Left ventricle myocardium superior (tissue), 1 donor: ENCODE measurements at regions not wholly inside any gene's neighbourhood (a gene's known extent, or its start where the extent isn't known, plus 50 kb on each side); places are given as distances from the start of the nearest gene placed in this dataset.
"Not testable (repeated sequence)": the region's sequence is repeated elsewhere in the genome, so short reads cannot be mapped to it uniquely, and the experiment has no call there.

ENCODE experiments used
- ATAC-seq: fragments of 200-7000 bp; cut with Tn5 transposase; one replicate; pipeline ENCODE4 v1.9.1; 2020; ENCODE audit warnings: mild to moderate bottlenecking, moderate library complexity
- DNase-seq: peaks from one replicate; pipeline ENCODE4 v3.0.0-alpha.2; 2020
- intact Hi-C: fragments of 100-400 bp; cut with micrococcal nuclease; formaldehyde crosslinking; loops from one replicate; pipeline ENCODE4 v1.11.0; 2022
- donor health status: DM: no; HTN: yes; CAD: no; lungs with severe emphysema.

DNA sequence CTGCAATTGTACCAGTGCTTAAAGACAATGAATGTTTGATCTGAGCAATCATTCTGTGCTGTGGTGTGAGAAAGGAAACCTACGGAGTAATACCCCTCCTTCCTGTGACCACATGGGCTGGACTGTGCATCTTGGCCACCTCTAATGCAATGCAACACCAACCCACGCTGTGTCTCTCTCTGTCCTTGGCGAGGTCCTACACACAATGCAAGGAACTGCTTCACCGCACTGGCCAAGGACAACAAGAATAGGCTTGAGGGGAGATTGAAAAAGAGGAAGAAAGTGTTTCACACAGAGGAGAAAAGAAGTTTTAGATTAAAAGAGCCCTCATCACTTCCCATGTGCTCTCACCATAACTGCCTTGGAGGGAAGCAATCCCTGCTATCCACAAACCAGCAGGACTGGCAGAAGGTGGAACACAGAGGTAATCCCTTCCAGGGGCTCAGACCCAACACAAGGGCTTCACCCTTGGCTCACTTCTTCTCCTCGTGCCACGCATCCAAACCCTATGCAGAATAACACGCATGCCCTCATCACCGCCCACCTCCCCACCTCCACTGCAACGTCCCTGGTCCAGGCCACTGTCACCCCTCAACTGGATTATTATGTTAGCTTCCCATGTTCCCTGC lies 112.5 kb upstream of the ERG start:
- ATAC-seq: no peak
- intact Hi-C loops: no loop called here

DNA sequence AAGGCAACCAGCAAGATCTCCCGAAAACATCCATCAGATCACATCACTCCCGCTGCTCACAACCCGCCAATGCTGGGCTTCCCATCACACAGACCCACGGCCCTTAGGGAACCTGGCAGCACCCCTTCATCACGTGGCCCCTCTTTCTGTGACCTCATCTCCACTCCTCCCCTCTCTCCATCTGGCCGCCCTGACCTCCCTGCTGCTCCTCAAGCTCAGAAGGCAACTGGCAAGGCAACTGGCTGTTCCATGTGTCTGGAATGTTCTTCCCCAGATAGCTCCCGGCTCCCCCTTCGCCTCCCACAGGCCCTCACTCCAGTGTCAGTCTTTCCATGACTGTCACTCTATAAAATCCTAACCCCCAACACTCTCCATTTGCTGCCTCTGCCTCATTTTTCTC lies 113.0 kb upstream of the ERG start:
- DNase-seq: no peak
- ATAC-seq: no peak
- intact Hi-C loops: no loop called here

More for the DNA sequence above, 112.5 kb upstream of the ERG start:
- DNase-seq: no peak

DNA sequence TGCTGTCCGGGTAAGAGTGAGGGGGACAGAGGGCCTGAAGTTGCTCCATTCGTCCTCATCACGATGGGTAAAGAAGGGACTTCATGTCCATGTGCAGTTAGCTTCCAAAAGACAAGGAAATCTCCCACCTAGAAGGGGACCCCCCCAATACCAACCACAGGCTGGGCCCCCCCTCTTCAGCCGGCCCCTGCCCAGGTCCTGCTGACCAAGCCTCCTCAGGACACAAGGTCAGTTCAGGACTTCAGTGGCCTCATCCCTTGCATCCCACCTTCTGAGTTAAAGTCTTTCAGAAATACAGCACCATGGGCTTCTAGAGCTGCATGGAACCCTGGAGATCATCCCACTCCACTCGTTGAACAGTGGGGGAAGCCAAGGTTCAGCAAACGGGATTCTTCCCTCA lies 115.4 kb upstream of the ERG start:
- ATAC-seq (no peak), DNase-seq (no peak)
- intact Hi-C loops: no loop called here

DNA sequence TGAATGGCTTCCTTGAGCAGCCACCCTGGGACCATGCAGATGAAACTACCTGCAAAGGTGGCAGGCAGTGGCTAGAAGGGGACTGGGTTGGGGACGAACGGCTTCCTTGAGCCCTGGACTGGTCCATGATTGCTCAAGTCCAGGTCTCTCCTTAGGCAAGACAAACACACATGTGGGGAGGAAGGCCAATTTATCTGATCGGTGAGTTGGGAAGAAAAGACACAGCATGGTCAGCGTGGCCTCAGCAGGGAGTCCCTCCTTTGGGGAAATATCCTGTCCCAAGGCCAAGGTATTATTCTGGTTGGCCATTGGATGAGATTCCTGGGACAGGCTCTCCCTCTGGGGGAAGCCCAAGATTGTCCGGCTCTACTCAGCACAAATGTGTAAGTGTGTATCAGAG lies 116.3 kb upstream of the ERG start:
- intact Hi-C loops: no loop called here
- DNase-seq (no peak), ATAC-seq (no peak)

DNA sequence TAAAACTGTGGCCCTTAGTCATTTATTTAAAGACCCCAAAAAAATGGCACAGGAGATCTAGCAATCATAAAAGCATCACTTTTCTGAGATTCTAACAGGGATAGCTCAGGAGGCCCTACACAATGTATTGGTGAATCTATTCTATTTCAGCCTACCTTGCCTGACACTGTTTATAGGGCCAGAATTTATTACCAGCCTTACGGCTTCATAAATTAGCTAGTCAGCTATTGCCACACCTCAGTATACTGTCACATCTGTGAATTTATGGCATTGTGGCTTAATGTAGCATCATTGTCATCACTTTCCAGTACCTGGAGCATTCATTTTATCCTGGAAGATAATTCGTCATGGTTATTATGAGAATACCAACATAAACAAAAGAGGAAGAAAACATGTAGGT lies 121.2 kb upstream of the ERG start:
- ATAC-seq (no peak), DNase-seq (no peak)
- intact Hi-C loops: no loop called here

DNA sequence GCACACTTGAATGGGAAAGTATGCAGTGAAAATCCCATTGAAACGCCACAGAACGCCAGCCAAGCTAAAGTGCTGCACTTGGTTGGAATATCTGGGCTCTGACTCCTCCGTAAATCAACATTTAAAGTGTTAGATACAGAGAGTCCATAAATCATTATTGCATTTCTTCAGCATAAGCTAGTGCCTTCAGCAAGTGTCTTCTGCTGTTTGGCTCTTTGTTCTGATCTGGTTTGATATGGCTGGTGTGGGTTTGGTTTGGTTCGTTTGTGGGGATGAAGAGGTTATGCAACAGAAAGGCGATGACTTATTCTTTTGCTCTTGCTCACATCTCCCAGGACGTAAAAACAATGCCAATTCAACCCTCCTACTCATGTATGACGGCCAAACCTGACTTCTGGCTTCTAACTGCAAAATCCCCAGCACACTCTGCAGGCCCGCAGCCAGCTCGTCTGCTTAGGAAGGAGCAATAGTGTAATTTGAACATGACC lies 121.8 kb upstream of the ERG start:
- DNase-seq (peak; percentile 80), ATAC-seq (peak; percentile 92)
- intact Hi-C loops: no loop called here

DNA sequence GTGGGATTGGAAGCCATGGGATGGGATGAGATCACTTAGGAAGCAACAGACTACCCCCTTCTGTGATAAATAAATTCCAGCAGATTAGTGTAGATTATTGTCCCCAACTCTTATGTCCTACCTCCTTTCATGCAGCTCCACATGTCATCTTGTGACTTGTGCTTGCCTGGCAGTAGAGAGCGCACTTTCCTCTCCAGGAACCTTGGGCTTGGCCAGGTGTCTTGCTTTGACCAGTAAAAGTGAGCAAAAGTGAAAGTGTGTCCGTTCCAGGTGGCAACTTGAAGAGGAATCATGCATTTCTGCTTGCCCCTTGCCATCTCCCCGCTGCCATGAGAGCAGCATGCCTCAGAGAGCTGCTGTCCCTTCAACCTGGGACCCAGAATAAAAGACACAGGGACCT lies 122.9 kb upstream of the ERG start:
- ATAC-seq (no peak), DNase-seq (no peak)
- intact Hi-C loops: no loop called here

DNA sequence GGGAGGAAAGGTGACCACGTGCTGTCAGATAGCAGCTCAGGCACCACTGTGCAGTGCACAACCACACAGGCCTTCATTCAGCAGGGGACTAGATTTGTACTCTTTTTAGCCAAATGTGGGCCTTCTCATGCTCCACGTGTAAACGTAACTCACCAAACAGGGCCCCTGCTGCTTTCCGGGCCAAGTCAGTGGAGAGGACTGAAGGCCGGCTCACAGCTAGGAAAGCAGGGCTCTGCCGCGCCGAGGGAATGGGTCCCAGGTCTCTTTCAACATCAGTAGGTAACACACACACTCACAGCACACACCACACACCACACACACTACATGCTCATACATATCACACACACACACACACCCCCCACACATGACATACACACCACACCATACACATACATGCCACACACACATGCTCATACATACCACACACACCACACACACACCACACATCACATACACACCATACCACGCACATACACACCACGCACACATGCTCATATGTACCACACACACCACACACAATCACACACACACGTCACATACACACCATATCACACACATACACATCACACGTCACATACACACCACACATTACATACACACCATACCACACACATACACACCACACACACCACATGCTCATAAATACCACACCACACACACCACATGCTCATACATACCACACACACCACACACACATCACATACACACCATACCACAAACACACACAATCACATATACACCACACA lies 124.0 kb upstream of the ERG start:
- ATAC-seq (no peak), DNase-seq (no peak)
- intact Hi-C loops: no loop called here

DNA sequence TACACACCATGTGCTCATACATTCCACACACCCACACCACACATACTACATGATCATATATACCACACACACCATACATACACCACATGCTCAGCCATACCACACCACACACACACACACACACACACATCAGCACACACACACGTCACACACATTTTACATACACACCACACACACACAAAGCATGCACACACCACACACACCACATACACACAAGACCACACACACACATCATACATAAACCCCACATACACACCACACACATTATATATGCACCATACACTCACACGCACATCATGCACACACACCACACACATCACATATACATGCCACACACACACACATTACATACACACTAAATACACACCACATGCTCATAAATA lies 124.5 kb upstream of the ERG start:
- intact Hi-C loops: no loop called here
- ATAC-seq: no peak
- no peak for DNase-seq

DNA sequence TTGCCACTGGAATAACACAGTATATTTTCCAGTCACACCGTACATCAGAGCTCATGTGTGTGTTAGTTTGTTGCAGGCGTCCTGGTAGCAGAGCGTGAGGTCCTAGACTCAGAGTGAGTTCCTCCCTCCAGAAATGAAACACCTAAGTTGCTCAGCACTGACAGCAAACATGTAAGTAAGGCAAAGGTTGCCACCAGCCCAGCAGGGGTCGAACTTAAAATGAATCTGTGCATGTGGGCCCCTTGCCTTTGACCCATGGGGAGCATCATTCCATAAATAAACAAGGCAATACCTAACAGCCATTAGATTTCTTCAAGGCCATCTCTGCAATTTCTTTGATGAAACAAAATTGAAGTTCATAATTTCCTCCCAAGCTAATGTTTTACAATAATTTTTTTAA lies 125.3 kb upstream of the ERG start:
- intact Hi-C loops: no loop called here
- no peak for DNase-seq
- ATAC-seq: no peak

DNA sequence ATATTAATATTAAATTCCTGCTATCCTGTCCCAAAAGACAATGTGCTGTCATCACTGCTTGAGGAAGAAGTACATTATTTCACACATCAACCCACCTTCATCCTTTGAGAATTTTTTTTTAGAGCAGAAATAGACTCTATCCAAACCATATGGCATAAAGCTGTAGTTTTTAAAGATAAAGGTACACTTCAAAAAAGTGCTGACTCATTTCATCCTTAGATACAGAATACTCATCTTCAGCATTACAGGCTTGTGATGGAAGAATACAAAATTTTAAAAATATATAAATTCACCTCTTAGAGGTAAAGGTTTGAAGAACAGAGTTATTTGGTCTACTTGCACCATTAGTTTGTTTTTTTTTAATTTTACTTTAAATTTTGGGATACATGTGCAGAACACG lies 126.7 kb upstream of the ERG start:
- ATAC-seq (no peak), DNase-seq (no peak)
- intact Hi-C loops: no loop called here

DNA sequence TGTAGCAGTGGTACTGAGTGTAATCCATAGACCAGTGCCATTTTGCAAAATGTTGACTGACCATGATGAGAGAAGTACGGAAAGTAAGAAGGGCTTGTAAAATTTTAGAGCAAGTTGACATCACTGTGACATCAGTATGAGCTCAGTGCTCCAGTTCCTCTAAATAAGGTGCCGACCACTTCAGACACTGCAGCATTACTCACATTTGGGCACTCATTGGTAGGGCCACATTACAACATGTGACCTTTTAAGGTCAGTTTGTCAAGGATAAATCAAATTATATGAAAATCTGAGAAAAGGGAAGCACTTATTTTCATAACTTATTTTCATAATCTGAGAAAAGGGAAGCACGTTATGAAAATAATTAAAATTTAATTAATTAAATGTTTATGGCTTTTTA lies 128.0 kb upstream of the ERG start:
- intact Hi-C loops: no loop called here
- ATAC-seq (no peak), DNase-seq (no peak)

DNA sequence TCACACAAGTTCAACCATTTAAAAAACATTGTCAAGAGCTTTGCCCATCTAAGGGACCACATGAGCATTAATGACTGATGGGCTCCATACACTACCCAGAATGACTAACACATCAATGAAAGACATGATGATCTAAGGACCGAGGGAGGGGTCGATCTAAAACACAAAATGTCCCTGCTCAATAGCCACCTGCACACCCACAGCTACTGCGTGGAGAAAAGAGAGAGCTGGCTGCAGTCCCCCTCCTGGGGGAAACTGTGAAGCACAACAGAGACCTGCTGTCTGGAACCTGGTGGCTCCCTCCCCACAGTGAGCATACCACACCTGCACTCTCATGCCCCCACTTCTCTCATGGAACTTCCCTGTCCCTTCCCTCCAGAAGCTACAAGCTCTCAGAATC lies 130.1 kb upstream of the ERG start:
- intact Hi-C loops: no loop called here

DNA sequence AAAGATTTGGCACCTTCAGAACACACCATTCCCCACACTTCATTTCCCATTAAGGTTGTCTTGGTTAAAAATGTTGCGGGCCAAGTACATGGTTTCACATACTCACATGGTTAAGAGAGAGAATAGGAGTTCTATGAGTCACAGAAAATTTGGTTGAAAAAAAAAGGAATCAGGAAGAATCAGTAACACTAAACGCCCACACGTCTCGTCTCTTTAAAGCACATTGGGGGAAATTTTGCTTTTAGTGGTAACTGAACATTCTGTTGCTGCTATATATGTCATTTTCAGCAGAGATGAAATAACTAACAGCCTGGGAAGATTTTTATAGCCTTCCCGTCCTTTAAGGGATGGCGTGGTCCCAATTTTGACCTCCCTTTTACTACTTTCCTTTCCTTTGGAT lies 132.9 kb upstream of the ERG start:
- no peak for ATAC-seq
- DNase-seq: no peak
- intact Hi-C loops: no loop called here

More for the DNA sequence above, 130.1 kb upstream of the ERG start:
- DNase-seq (no peak), ATAC-seq (no peak)

DNA sequence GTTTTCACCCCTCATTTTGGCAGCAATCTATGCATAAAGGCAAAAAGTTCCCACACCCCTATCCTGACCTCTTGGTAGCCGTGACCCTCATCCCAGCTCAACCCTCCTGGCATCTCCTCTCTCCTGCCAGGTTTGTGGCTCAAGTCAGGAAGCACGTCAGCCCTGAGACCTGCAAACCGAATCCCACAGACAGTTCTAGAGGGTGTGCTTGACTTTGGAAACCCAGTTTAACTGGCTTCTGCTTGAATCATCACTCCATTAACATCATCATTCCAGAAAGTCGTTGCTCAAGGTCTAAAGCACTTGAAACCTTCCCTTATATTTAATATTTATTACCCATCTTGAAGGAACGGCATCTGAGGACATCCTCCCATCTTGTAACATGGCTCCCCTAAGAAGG lies 133.4 kb upstream of the ERG start:
- DNase-seq (no peak), ATAC-seq (no peak)
- intact Hi-C loops: no loop called here

DNA sequence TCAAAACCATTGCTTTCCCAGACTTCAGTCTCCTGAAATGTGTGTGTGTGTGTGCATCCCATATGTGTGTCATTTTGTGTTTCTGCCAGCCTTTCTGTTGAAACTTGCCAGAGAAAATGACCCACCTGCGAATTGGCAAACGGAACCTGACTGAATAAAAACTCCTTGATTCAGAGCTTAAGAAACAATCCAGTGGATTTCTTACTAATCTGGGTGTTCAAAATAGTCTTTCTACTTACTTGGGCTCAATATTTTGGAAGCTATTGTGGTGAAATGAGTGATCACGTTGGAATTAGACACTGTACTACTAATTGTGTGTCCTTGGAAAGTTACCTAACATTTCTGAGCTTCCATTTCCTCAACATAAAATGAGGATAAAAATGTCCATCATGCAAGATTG lies 138.9 kb upstream of the ERG start:
- ATAC-seq (no peak), DNase-seq (no peak)
- intact Hi-C loops: no loop called here

DNA sequence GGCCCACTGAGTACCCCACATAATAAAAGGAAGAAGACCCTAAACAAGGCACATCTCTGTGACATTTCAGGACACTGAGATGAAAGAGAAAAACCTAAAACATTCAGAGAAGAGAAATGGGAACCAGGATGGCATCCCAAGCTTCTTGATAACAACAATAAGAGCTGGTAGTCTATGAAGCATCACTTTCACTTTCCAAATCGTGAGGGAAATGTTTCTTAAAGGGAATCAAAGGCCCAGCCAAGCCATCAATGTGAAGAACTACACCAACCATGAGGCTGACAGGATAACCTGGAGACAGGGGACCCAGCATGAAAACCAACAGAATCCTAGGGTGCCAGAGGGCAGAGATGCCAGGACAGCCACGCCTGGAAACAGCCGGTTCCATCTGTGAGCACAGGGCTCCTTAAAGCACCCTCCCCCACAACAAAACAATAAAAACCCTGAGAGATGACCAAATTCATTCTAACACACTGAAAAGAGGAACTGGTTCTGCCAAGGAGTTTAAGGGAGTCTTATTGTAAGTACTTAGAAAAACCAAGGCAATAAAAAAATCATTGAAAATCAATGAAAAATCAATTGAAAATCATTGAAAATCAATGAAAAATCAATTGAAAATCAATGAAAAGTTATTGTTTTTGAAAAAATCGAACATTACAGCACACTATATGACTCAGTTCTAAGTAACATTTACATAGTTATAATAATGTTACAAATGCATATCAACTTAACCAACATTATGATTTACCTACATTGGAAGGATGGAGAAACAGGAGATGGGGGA lies 141.5 kb upstream of the ERG start:
- intact Hi-C loops: no loop called here
- ATAC-seq: no peak

DNA sequence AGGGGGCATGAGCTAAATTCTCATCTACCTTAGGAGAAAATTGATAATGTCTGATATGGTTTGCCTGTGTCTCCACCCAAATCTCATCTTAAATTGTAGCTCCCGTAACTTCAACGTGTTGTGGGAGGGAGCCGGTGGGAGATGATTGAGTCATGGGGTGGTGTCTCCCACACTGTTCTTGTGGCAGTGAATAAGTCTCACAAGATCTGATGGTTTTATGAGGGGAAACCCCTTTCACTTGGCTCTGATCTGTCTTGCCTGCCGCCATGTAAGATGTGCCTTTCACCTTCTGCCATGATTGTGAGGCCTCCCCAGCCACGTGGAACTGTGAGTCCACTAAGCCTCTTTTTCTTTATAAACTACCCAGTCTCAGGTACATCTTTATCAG lies 142.1 kb upstream of the ERG start:
- intact Hi-C loops, ATAC-seq, DNase-seq: not testable (repeated sequence)

More for the DNA sequence above, 141.5 kb upstream of the ERG start:
- DNase-seq: no peak

DNA sequence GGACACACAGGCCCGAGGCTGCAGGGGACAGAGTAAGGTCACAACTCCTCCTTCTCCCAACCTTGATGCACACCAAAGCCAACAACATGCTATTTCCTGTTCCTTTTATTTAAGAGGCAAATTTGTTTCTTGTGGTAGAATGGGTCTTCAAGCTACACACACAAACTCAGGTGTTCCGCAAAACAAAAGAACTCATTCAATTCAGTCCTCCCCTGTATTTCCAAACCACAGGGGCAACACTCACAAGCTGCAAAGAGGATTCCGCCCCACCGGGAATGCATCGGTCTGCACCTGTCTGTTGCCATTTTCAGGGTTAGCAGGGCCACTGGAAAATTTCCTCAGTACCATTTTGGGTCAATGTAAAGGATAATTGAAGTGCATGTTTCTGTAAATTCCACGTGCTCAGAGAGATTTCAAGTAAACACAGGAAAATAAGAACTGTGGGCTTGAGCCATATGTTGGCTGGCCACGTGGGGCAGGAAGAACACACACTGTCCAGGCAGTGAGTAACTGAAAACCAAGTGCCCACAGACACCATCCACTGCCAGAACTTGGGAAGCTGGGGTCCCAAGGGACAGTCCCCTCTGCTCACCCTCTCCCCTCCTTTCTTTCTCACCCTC lies 145.2 kb upstream of the ERG start:
- no peak for DNase-seq
- intact Hi-C loops: no loop called here
- no peak for ATAC-seq

DNA sequence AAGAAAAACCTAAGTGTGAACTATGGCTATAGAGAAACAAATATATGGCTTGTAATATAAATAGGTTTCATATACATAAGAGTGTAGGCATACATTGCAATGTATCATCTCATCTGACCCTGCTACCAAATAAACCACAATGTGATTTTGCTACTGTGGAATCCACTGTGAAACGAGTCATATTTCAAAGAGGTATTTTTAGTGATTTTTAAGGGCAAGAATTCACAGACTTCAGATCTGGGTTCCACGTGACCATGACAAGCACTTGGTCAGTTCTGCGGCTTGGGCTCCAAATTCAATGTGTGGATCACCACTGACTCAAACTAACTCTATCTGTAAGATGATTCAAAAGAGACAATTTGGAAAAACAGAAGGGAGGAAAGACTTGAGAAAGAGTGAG lies 147.0 kb upstream of the ERG start:
- intact Hi-C loops: no loop called here
- ATAC-seq: no peak
- no peak for DNase-seq
